T follicular helper cell (primary cell): ENCODE measurements at regions not wholly inside any gene's neighbourhood (a gene's known extent, or its start where the extent isn't known, plus 50 kb on each side); places are given as distances from the start of the nearest gene placed in this dataset.

Experiments
- DNase-seq: peaks from one replicate; pipeline ENCODE4 v3.0.0-alpha.2; 2020; ENCODE audit warnings: low read depth

DNA sequence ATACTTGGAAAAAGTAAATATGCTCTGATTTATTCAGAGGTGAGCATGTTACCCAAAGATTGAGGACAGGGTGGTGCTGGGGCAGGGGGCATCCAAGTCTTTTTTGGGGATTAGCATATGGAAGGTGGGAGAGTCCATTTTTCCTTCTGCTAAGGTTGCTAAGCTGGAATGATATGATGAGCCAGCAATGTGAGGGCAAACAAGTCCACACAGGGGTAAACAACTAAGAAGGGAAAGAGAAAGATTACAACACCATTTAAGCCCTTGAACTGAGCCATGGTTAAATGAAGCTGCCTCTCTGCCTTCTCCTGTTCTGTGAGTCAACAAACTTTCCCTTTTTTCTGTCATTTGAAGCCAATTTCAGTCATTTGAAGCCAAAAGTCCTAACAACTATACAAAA, 89.0 kb downstream of the RPL22L1 start:
- no peak for DNase-seq

DNA sequence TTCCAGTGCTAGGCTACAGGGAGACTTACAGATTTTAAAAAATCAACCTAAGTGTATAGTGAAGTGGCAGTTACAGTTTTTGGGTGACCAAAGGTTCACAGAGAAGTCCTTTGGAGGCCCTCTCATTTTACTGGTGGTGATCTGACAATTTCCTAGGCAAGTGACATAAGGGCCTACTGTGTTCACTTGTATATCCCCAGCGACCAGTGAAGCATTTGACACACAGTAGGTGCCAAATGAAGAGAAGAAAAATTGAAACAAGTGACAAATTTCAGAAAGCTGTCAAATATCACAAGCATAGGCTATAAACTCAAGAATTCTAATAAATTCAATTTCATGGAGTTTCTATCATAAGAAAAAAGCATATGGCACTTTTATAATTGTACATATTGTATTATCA, 89.5 kb downstream of the RPL22L1 start:
- no peak for DNase-seq

DNA sequence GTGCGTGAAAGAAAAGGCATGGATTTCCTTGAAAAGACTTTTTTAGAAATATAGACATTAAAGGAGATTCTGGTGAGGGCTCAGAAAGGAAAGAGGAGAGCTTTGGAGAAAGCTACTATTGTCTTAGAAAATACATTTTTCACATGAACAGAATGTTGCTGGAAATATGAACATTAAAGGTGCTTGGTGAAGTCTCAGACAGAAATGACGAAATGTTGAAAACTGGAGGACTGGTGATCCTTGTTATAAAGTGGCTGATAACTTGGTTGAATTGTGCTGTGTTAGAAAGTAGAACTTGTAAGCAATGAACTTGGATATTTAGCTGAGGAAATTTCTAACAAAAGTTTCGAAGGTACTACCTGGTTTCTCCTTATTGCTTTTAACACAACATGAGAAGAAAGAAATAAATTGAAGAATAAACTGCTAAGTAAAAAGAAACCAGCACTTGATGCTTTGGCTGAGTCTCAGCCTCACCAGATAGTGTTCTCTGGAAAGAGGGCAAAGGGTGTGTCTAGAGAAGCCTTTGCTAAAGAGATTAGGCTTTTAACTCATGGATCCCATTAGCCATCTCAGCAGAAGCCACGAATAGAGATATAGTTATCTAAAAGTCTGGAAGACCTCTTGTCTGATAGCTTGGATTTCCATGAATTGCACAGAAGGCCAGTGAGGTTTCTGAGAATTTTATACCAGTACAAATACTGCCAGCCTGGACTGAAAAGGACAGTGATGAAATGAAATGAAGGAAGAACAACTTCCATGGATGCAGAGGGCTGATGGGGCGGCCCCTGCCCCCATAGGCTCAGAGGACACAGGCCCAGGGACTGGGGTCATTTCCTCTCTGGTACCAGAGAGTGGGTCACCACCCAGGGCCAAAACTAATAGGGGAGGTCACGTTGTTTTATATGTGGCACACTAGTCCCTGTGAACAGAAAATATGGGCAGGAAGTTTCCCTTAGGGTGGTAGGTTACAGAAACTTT, 91.5 kb downstream of the RPL22L1 start:
- no peak for DNase-seq

DNA sequence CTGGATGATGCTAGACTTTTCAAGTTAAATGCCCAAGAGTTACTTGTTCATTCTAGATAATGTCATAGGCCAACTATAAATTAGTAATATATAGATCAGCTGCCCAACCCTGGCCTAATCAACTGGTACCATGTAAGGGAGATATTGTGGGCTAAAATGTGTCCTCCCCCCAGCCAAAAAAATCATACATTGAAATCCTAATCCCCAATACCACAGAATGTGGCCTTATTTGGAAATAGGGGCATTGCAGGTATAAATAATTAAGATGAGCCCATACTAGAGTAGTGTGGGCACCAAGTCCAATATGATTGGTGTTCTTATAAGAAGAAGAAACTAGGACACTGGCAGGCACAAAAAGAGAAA, 92.5 kb downstream of the RPL22L1 start:
- DNase-seq: no peak

DNA sequence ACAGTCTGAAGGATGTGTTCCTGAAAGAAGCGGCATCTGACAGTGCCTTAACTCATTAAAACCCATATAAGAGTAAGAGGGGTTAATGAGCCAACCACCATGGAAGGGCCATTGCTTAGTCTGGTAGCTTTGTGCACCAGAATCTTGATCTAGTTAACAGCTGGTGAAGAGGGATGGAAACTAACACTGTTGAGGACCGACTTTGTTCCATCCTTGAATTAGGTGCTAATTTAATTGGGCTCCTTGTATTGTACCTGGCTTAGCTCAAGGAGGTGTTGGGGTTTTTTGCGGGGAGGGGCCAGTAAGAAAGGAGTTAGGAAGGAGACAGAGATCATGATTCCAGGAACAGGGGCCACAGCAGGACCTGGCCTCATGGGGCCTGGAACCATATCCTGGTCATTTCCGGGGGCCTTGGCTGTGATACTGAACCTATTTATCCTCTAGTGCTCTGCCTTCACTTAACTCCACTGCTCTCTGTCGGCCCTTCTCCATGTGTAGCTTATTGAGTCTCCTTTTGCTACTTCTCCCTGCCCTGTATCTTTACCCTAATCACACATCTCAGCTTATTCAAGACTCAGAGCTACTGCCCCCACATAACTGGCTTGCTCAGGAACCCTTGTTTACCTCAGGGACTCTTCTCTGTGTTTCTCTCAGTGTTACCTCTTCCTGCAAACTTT, 93.0 kb downstream of the RPL22L1 start:
- no peak for DNase-seq

DNA sequence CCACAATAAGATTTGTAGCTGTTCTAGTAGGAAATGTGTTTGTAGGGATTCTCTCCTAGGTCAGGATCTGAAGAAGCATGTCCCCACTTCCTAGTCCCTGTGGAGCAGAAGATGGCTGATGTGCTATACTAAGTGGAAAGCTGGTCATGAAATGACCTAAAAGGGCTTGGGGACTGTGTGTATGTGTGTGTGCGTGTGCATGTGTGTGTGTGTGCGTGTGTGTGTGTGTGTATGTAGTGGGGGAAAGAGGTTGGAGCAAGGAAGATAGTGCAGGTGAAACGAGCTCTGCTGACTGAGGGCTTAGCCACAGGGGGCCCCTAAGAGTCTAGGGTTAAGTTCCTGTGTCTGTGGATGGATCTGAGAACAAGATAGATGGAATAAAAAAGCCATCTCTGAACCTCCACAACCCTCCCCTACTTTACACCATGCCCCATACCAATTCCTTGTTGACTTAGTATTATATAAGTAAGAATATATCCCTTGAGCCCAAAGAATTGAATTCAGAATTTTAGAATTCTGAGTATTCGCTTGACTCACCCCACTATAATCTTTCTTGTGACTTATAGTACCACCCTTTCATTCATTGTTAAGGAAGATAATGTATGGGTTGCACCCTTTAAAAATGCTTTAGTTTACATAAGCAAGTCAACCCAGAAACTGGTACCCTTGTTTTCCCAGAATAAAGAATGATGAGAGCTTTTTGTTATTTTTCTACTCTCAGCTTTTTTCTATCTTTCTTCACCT, 96.1 kb downstream of the RPL22L1 start:
- DNase-seq: no peak

DNA sequence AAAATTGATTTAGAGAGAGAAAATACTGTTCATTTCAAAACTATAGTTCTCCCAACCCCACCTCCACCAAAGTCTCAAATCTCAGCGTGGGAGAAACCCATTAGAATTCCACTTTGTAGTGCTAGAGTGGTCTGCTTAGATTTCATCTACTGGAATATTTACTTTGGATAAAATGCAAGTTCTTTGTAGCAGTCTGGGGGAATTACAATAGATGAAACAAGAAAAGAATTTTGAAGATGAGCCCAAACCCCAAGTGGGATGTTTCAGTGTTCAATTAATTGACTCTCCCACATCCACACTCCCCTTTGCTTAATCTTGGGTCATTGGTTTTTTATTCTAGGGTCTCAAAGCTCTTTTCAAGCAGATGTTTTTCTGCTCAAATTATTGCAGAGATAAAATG, 97.8 kb downstream of the RPL22L1 start:
- no peak for DNase-seq

DNA sequence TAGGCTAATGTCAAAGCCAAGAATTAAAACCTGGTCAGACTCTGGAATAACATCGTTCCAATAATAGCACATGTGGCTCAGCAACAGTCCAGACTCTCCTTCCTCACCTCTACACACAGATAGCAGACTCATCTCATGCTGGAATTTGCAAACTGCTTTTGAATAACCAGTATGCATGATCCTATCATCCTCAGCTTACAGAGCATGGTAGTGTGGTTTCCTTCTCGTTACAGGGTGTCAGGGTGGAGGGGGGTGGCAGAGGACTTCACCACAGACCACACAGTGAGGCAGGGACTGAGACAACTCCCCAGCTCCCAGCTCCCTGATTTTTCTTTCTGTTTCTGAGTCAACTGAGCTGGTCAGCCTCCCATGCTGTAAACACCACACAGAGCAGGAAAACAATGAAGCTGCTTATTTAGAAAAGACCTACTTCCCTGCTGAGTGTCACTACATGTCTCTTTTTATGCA, 101.6 kb downstream of the RPL22L1 start:
- no peak for DNase-seq

DNA sequence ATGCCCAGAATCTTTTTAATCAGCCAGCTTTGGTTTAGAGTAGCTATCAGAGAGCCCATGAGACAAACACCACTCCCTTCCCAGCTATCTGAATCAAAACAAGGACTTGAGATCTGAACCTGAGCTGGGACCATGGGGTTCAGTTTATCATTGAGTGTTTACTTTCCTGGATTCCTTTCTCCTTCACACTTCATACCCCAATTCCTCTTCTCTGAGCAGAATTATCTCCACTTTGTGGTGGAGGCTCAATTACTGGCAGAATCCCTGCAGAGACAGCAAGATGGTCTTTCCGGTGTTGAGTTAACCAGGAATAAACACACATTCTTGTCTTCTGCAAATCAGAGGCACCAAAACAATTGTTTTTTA, 102.4 kb downstream of the RPL22L1 start:
- DNase-seq: no peak

DNA sequence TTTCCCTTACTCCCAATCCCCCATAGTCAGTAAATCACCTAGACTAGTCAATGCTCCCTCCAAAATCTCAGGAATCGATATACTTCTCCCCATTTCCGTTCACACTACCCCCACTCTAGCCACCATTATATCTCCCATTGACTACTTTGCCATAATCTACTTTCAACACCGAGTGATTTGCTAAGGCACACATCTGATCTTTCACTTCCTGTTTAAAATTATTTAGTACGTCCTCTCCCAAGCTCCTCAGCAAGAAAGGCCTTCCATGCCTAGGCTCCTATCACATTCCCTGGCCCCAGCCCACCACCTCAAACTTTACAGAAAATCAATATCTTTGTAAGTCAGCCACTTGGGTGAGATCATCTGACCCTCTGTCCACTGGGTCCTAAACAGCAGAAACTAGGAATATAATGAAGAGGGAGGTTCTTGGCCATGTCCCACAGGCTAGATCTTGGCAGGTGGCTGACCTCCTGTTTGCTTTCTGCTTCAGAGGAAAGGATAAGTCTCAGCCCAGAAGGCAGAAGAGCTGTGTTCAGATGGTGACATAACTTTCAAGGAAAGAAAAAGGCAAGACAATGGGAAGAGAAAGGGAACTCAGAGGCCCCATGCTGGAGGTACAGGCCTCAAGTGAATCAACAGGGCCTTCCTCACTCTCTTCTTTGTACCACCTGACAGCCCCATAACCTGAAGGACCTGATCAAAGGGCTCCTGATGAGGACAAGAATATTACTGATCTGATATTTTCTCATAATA, 103.0 kb downstream of the RPL22L1 start:
- DNase-seq: no peak

DNA sequence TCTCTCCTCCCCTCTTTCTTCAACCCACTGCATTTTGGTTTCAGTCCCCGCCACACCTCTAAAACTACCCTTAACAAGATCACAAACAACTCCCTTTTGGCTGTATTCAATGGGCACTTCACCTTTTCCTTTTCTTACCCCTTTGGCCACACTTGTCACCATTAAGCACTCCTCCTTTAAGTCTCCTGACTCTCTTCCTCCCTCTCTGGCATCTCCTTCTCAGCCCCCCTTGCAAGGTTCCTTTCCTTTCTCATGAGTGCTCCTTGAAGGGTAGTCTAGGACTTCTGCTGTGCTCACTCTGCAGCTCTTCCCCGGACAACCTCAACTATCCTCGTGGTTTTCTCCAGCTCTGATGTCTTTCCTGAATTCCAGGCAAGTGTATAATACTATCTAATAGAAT, 103.7 kb downstream of the RPL22L1 start:
- DNase-seq: no peak

DNA sequence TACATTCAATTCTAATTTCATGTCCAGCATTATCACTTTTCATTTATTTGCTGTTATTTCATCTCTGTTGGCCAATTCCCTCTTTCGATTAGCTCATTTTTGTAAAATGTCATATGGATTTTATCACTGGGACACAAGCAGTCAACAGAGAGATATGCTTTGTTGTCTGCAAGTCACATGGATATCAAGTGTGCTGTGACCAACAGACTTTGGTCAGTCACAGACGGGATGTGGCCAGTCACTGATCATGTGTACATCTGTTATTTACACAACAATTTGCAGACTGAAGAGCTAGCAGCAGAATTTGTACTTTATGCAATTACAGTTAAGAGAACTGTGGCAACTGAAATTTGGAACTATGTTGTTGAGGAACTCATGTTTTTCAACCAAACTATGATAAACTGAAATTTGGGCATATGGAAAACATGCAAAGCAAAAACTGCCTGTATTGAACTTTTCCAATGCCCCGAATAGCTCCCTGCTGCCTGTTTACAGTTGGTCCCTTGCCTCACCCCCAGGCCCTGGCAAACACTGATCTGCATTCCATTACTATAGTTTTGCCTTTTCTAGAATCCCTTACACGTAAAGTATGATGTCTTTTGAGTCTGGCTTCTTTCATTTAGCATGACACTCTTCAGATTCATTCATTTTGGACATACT, 104.4 kb downstream of the RPL22L1 start:
- no peak for DNase-seq

DNA sequence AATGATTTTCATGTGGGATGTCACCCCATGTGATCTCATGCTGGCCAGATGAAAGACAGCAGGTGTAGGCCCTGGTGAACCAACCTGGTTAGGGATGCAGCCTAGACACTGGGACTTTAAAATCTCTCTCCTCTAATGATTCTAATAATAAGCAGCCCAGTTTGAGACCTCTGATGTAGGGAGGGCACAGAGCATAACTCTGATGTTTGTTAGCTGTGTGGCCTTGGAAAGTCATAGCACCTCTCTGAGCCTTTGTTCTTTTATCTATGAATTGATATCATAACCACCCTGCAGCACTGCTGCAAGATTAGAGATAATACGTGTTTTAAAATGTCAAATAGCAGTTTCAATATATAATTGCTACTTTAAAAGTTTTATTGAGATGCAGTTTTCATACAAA, 106.0 kb downstream of the RPL22L1 start:
- DNase-seq: no peak

DNA sequence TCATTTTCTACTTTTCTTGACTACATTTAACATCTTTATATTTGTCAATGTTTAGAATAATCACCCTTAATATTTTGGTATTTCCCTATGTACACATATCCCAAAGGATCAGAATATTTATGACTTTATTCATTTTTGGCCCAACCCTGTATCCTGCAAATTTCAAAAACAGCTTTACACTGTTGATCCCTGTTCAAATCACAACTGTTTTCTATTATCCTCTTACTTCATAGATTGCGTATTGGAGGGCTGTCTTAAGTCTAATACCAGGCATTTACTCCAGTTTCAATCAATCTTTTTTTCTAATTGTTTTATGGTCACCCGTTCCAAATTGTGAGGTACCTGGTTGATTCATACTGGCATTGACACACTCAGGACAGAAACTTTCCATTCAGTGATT, 107.9 kb downstream of the RPL22L1 start:
- no peak for DNase-seq

DNA sequence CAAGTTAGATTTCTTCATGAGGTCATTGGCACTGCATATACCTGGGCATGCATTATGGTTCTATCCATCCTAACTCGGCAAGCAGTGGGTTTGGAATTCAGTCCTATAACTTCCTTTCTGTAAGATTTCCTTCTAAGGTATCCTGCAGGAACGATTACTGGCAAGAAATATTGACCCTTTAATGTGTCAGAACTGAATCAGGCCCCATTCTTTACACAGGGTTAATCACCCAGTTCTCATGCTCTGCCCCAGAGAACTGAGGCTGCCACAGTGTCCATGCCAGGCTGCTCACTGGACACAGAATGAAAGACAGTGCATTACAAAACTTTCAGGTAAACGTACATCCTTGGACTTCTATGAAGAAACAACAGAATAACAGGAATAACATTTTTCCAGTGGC, 108.9 kb downstream of the RPL22L1 start:
- DNase-seq: no peak

DNA sequence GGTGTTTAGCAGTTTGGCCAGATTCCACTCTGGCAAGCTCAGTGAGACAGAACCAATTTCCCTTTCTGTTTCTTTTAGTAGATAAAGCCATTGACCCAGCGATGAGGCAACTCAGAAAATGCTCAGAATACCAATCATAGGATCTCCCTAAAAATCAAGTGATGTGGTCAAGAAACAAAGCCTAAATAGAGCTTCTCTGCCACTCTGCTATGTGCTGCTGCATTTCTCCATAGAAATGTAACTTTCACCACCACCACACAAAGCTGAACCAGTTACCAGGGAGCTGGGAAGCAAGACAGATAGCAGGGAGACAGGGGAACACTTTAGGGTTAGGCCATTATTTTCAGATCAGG, 109.8 kb downstream of the RPL22L1 start:
- no peak for DNase-seq

DNA sequence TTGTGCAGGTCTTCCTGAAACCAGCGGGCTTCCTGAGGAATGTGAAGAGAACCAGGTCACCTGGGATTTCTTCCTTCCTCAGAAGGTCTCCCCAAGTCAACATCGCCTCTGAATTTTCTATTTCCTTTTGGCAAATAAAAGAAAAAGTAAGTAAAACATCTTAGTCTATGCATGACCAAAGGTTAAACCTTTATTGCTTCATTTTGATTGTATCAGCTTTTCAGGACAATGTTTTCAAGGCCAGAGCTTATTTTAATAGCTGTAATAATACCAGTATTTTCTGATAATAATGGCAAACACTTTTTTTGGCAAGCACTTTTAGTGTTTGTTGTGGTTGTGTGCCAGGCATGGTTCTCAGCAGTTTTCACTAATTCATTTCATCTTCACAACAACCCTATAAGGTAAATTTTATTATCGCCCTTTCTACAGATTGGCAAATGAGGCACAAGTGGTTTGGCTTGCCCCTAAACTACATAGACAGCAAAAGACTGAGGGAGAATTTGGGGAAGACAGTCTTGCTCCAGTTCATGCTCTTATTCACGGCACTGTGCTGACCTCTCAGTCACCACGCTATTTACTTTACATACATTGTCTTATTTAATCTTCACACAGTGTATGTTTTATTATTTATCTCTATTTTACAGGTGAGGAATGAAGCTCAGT, 110.4 kb downstream of the RPL22L1 start:
- no peak for DNase-seq

DNA sequence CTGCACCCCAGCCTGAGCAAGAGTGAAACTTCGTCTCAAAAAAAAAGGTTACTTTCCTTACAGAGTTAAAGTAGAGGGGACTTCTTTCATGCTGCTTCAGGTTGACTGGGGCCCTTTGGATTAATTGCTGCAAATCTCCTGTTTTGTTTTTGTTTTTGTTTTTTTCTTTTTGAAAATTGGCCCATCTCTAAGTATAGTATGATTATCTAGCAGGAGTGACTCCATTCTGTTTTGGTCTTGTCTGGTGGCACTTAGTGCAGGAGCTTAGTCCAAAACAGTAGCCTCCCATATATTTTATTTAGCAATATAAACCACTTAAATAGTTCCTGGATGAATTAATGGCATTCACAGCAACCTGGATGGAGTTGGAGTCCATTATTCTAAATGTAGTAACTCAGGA, 113.0 kb downstream of the RPL22L1 start:
- no peak for DNase-seq

DNA sequence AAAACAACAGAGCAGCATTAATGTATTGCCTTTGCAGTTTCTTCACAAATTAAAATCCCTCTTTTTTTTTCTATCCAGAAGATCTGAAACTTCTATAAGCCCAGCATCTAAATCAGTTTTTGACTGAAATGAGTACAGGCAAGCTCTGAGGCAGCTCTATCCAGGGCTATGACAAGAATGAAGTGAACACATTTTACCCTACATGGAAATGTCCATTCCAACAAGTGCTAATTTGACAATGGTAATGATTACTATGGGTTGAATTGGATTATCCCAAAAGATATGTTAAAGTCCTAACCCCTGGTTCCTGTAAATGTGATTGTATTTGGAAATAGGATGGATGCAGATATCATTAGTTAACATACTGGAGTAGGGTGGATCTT, 115.7 kb downstream of the RPL22L1 start:
- DNase-seq: no peak

DNA sequence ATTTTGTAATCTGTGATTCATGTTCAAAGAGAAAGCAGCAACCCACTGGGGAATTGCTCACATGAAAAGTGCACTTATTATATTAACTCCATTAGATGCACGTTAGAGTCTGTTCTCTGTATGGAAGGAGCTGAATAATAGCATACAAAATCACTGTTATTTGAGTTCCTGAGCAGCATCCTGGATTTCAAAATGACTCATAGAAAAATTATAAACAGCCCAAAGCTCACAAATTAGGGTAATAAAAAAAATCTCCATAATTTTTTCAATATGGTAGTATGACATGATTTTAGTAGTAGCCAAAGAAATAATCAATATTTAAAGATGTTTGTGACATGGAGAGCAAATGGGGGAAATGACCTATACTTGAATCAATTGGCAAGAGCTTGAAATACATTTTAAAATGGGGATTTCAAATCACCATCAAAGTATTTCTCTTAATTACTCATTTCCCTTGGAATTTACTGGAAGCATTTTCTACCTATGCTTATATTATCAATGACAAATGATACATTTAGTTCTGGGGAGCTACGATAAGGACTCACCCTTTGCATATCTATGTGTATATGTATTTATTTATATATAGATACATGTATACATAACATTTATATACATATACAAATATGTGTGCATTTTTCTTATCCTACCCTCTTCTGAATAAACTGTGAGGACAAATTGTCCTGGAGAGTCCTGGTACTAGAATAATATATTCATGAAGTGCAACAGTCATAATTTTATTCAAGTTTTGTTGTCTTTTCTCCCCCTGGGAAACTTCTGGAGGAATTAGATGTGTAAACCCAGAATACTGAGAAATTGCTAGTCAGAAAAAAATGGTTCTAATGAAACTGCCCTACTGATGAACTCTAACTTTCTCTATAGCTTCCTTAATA, 116.3 kb downstream of the RPL22L1 start:
- no peak for DNase-seq
